ENCODE measurements at regions not wholly inside any gene's neighbourhood (a gene's known extent, or its start where the extent isn't known, plus 50 kb on each side); places are given as distances from the start of the nearest gene placed in this dataset.
A peak's percentile ranks its signal among the peaks of the same experiment; 100 is the strongest.

- Histone ChIP-seq H3K4me3 (no peak overlapping the region), H3K9ac (no peak overlapping the region), H3K4me2 (no peak overlapping the region), H3K27ac (no peak overlapping the region), H3K4me1 (no peaks in the 10 kb centered on the region), H3K36me3 (no peaks in the 10 kb centered on the region), H4K20me1 (no peaks in the 10 kb centered on the region), H3K27me3 (no peaks in the 10 kb centered on the region), H3K9me3 (no peaks in the 10 kb centered on the region)
- no peak for TF ChIP-seq Cebpa-rat (IDR thresholded peaks at IDR 0.05)
These were observed 82.2 kb upstream of the PCDH18 start for GRCh38 chr4:137614491-137614890.

- Histone ChIP-seq H3K36me3 (no peaks in the 10 kb centered on the region), H3K4me3 (no peak overlapping the region), H3K9ac (no peak overlapping the region), H3K27me3 (no peaks in the 10 kb centered on the region), H3K27ac (no peak overlapping the region), H4K20me1 (no peaks in the 10 kb centered on the region), H3K4me1 (no peaks in the 10 kb centered on the region), H3K4me2 (no peak overlapping the region), H3K9me3 (no peaks in the 10 kb centered on the region)
- TF ChIP-seq Cebpa-rat (IDR thresholded peaks at IDR 0.05) = no peak
These were observed 79.9 kb upstream of the PCDH18 start for GRCh38 chr4:137611998-137612700.

DNA sequence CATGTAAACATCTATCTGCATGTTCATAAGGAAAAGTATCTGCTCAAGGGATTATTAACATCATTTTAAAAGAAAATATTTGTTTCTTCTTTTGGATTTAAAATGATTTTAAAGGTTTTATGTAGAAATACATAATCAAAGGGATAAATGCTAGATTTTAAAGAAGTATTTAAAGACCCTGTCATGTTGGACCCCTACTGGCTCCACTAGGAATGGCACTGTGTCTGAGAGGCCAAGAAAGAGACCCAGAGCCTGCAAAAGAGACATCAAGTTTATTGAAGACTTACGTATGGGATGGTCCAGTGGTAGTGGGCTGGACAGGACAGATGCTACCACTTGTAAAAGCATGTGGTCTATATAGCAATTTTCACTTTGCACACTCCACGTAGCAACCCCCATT, 78.7 kb upstream of the PCDH18 start:
- Histone ChIP-seq H3K4me1 (no peaks in the 10 kb centered on the region), H3K9ac (no peak overlapping the region), H3K4me2 (no peak overlapping the region), H3K4me3 (no peak overlapping the region), H3K9me3 (no peaks in the 10 kb centered on the region), H3K36me3 (no peaks in the 10 kb centered on the region), H3K27ac (no peak overlapping the region), H4K20me1 (no peaks in the 10 kb centered on the region), H3K27me3 (no peaks in the 10 kb centered on the region)
- TF ChIP-seq Cebpa-rat (IDR thresholded peaks at IDR 0.05) = no peak

GRCh38 chr4:137609718-137610430, 77.6 kb upstream of the PCDH18 start:
- no peaks in the 10 kb centered on the region for H4K20me1 ChIP-seq
- H3K4me3 ChIP-seq = no peak overlapping the region
- H3K4me1 ChIP-seq = no peaks in the 10 kb centered on the region
- H3K36me3 ChIP-seq = no peaks in the 10 kb centered on the region
- H3K27me3 ChIP-seq = no peaks in the 10 kb centered on the region
- H3K9me3 ChIP-seq = no peaks in the 10 kb centered on the region
- no peak overlapping the region for H3K4me2 ChIP-seq
- no peak overlapping the region for H3K27ac ChIP-seq
- no peak for TF ChIP-seq Cebpa-rat (IDR thresholded peaks at IDR 0.05)
- H3K9ac ChIP-seq = no peak overlapping the region

DNA sequence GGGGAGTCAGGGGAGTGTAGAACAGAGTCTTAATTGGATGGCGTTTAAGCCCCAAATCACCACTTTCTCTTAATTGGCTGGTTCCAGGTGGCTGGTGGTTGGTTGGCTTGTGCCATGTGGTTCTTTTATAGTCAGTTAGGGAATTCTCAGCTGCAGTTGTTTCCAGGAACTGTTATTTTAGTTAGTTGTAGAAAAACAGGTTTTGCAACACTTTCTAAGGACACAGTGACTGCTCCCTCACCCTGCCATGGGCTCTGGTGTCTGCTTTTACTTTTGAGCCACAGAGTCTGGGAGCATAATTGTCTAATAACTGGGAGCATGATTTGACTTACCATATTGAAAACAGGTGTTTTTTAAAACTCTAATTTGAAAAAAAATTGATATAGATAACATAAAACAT, 75.8 kb upstream of the PCDH18 start:
- no peak overlapping the region for H3K27ac ChIP-seq
- no peak overlapping the region for H3K4me3 ChIP-seq
- no peaks in the 10 kb centered on the region for H3K36me3 ChIP-seq
- H3K4me1 ChIP-seq = no peaks in the 10 kb centered on the region
- no peaks in the 10 kb centered on the region for H3K27me3 ChIP-seq
- no peak for TF ChIP-seq Cebpa-rat (IDR thresholded peaks at IDR 0.05)
- H3K9ac ChIP-seq = no peak overlapping the region
- H4K20me1 ChIP-seq = no peaks in the 10 kb centered on the region
- no peaks in the 10 kb centered on the region for H3K9me3 ChIP-seq
- no peak overlapping the region for H3K4me2 ChIP-seq

DNA sequence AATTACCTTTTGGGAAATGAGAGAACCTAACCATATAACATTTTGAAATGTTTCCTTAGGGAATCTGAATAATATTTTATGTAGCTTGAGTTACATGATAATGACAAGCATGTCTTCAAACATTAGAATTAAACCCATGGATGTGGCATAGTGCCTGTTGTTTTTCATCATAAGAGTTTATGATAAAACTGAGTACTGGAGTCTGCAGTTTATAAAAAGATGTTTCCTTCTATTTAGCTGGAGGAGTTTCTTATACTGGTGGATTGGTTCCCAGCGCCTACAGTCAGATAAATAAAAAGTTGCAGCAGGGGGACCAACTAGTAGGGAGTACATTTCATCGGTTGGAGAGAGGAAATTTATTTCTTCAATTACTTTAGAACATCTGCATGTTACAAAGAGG, 70.1 kb upstream of the PCDH18 start:
- no peak for TF ChIP-seq Cebpa-rat (IDR thresholded peaks at IDR 0.05)
- H3K36me3 ChIP-seq = no peaks in the 10 kb centered on the region
- H3K4me2 ChIP-seq = no peak overlapping the region

GRCh38 chr4:137601934-137602333, 69.6 kb upstream of the PCDH18 start:
- TF ChIP-seq Cebpa-rat (IDR thresholded peaks at IDR 0.05) = no peak
- H3K27me3 ChIP-seq = no peaks in the 10 kb centered on the region
- no peaks in the 10 kb centered on the region for H3K36me3 ChIP-seq
- no peaks in the 10 kb centered on the region for H3K9me3 ChIP-seq
- H4K20me1 ChIP-seq = no peaks in the 10 kb centered on the region
- no peak overlapping the region for H3K4me3 ChIP-seq
- no peak overlapping the region for H3K4me2 ChIP-seq
- no peak overlapping the region for H3K9ac ChIP-seq
- no peak overlapping the region for H3K27ac ChIP-seq
- H3K4me1 ChIP-seq = peaks cover 13% of the 10 kb centered on the region

More for the DNA sequence above, 70.1 kb upstream of the PCDH18 start:
- no peak overlapping the region for H3K9ac ChIP-seq
- H3K9me3 ChIP-seq = no peaks in the 10 kb centered on the region
- no peak overlapping the region for H3K27ac ChIP-seq
- H3K4me1 ChIP-seq = peaks cover 13% of the 10 kb centered on the region
- H4K20me1 ChIP-seq = no peaks in the 10 kb centered on the region
- no peak overlapping the region for H3K4me3 ChIP-seq
- no peaks in the 10 kb centered on the region for H3K27me3 ChIP-seq

- Histone ChIP-seq H3K4me1 (peaks cover 13% of the 10 kb centered on the region), H3K36me3 (no peaks in the 10 kb centered on the region), H3K27ac (no peak overlapping the region)
These were observed 67.4 kb upstream of the PCDH18 start for GRCh38 chr4:137599734-137600133.

DNA sequence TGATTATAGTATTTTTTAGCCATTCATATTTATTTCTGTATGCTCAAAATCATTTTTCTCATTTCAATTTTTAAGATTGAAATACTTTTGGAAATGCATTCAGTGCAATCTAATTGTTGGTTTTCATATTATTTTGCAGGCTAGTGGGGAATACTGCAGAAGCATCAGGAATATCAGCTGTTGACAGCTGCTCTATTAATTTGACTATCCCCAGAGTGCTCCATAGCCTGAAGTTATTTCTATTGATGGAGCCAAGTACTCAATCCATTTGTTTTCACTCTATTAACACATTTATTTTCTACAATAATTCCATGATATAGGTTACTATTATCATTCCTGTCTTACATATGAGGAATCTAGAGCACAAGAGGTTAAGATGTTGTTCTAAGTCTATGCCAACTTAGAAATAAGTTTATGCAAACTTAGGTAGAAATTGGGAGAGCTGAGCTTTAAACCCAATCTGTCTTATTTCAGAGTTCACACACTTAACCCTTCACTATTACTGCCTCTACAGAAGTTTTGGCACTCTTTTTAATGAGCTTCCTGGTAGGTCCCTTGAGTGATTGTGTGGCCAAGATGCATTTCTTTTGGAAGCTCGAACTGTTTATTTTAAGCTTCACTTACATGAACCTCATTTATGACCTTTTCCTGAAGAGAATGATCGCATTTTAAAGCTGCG, 65.6 kb upstream of the PCDH18 start:
- no peak for TF ChIP-seq Cebpa-rat (IDR thresholded peaks at IDR 0.05)
- Histone ChIP-seq H3K9me3 (peaks cover 4% of the 10 kb centered on the region; the same call in 1 of the 2 replicates), H3K27ac (no peak overlapping the region), H3K4me2 (peak overlapping the region; percentile 52), H4K20me1 (no peaks in the 10 kb centered on the region), H3K36me3 (no peaks in the 10 kb centered on the region), H3K4me1 (peaks cover 13% of the 10 kb centered on the region), H3K27me3 (no peaks in the 10 kb centered on the region), H3K4me3 (no peak overlapping the region), H3K9ac (no peak overlapping the region)

More at GRCh38 chr4:137599734-137600133, 67.4 kb upstream of the PCDH18 start:
- Histone ChIP-seq H3K9ac (no peak overlapping the region), H3K9me3 (peaks cover 4% of the 10 kb centered on the region; the same call in 1 of the 2 replicates), H4K20me1 (no peaks in the 10 kb centered on the region), H3K27me3 (no peaks in the 10 kb centered on the region), H3K4me2 (no peak overlapping the region), H3K4me3 (no peak overlapping the region)
- TF ChIP-seq Cebpa-rat (IDR thresholded peaks at IDR 0.05) = no peak

GRCh38 chr4:137587796-137588195, 55.5 kb upstream of the PCDH18 start:
- H3K4me1 ChIP-seq = no peaks in the 10 kb centered on the region
- H3K27ac ChIP-seq = no peak overlapping the region
- no peaks in the 10 kb centered on the region for H4K20me1 ChIP-seq
- H3K36me3 ChIP-seq = no peaks in the 10 kb centered on the region
- H3K4me3 ChIP-seq = no peak overlapping the region
- H3K27me3 ChIP-seq = no peaks in the 10 kb centered on the region
- no peaks in the 10 kb centered on the region for H3K9me3 ChIP-seq
- no peak overlapping the region for H3K4me2 ChIP-seq
- H3K9ac ChIP-seq = no peak overlapping the region
- TF ChIP-seq Cebpa-rat (IDR thresholded peaks at IDR 0.05) = no peak
